Pancreas (tissue), 10 donors: ENCODE measurements at regions not wholly inside any gene's neighbourhood (a gene's known extent, or its start where the extent isn't known, plus 50 kb on each side); places are given as distances from the start of the nearest gene placed in this dataset.

Experiments
- ATAC-seq, 4 donors: fragments of 200-7000 bp; cut with Tn5 transposase; one replicate each; pipeline versions ENCODE4 v1.8.0 to v1.9.1; 2020; ENCODE audit warnings: mild to moderate bottlenecking in 4 of 4, moderate library complexity in 4 of 4
- DNase-seq, 6 donors: peaks; one replicate each; pipeline ENCODE4 v3.0.0-alpha.2; 2020
- FAIRE-seq: peaks from 2 replicates; lab custom pipeline; 2012; peaks lifted over from hg19 to GRCh38; lab: Jason Lieb, UNC
- H3K27ac ChIP-seq, 4 donors: fragments of 200-600 bp; sonication (generic); 1 replicate in 3 of 4; 2 replicates in 1 of 4; pipeline versions ENCODE4 v1.5.0 to v1.8.0; 2020
- H3K27me3 ChIP-seq, 4 donors: fragments of 200-600 bp; one replicate each; pipeline ENCODE4 v1.8.0; 2021
- H3K36me3 ChIP-seq, 3 donors: fragments of 200-600 bp; sonication (generic) in 1 of 3; one replicate each; pipeline versions ENCODE4 v1.5.0 to v1.8.0; 2020 to 2021
- H3K4me1 ChIP-seq, 3 donors: fragments of 200-600 bp; one replicate each; pipeline ENCODE4 v1.8.0; 2021
- H3K4me3 ChIP-seq, 4 donors: fragments of 200-600 bp; sonication (generic) in 2 of 4; one replicate each; pipeline versions ENCODE4 v1.5.0 to v1.8.0; 2020 to 2021
- H3K9me3 ChIP-seq, 4 donors: fragments of 200-600 bp; one replicate each; pipeline ENCODE4 v1.8.0; 2021
- CTCF ChIP-seq, 4 donors: fragments of 200-600 bp; sonication (generic) in 3 of 4; IDR thresholded peaks; one replicate each; pipeline versions ENCODE4 v1.5.0 to v1.8.0; 2021; ENCODE audit warnings: antibody characterized with exemption in 4 of 4
- WGBS, 2 donors: extraction: QIAGEN DNeasy Blood & Tissue Kit; methylation state at CpG; one replicate each; pipeline ENCODE4 v1.1.7; 2013; 5-methylcytosine and 5-hydroxymethylcytosine counted together
- intact Hi-C, 3 donors: fragments of 100-400 bp; cut with DNase I; formaldehyde crosslinking; loops; one replicate each; pipeline versions ENCODE4 v1.11.1 to v1.14.2; 2022
- donor health status: healthy with polysubstance abuse.
- donor health status: DM: no; HTN: no; CAD: no; lungs with moderate emphysema.
- donor health status: DM: no; HTN: no; CAD: no.
- donor health status: control.
- donor health status: control.
- donor health status: Bipolar disorder and iron deficiency.
- donor health status: DM: yes; HTN: yes; CAD: no.
- donor health status: DM: no; HTN: no; CAD: no.
- donor health status: DM: no; HTN: no; CAD: no.
- donor health status: DM: yes; HTN: yes; CAD: no.

- ATAC-seq, result no peak
- FAIRE-seq, result no peak
- H3K4me1 ChIP-seq, result no peaks in the 10 kb centered on the region
- no peak overlapping the region for H3K27ac ChIP-seq
- no peak for DNase-seq
- no peak for TF ChIP-seq CTCF (IDR thresholded peaks at IDR 0.05)
- H3K36me3 ChIP-seq, result no peaks in the 10 kb centered on the region
- H3K4me3 ChIP-seq, result no peak overlapping the region
- WGBS, 2 donors, result 50 to 70% methylated on average over 10 of the region's 10 CpGs
- no peaks in the 10 kb centered on the region for H3K27me3 ChIP-seq
- intact Hi-C loops, result no loop called here
- no peaks in the 10 kb centered on the region for H3K9me3 ChIP-seq
Observed at GRCh38 chr22:48340191-48340590, 1487.5 kb downstream of the BRD1 start.

GRCh38 chr22:48338793-48339705 is 1488.6 kb downstream of the BRD1 start:
- no peak for TF ChIP-seq CTCF (IDR thresholded peaks at IDR 0.05)
- no peak overlapping the region for H3K27ac ChIP-seq
- H3K9me3 ChIP-seq, result no peaks in the 10 kb centered on the region
- H3K36me3 ChIP-seq, result no peaks in the 10 kb centered on the region
- DNase-seq (no peak), FAIRE-seq (no peak), ATAC-seq (no peak)
- no peaks in the 10 kb centered on the region for H3K4me1 ChIP-seq
- 49 to 51% methylated on average over 18 to 20 of the region's 20 CpGs for WGBS, 2 donors
- intact Hi-C loops, result no loop called here
- no peaks in the 10 kb centered on the region for H3K27me3 ChIP-seq
- no peak overlapping the region for H3K4me3 ChIP-seq

DNA sequence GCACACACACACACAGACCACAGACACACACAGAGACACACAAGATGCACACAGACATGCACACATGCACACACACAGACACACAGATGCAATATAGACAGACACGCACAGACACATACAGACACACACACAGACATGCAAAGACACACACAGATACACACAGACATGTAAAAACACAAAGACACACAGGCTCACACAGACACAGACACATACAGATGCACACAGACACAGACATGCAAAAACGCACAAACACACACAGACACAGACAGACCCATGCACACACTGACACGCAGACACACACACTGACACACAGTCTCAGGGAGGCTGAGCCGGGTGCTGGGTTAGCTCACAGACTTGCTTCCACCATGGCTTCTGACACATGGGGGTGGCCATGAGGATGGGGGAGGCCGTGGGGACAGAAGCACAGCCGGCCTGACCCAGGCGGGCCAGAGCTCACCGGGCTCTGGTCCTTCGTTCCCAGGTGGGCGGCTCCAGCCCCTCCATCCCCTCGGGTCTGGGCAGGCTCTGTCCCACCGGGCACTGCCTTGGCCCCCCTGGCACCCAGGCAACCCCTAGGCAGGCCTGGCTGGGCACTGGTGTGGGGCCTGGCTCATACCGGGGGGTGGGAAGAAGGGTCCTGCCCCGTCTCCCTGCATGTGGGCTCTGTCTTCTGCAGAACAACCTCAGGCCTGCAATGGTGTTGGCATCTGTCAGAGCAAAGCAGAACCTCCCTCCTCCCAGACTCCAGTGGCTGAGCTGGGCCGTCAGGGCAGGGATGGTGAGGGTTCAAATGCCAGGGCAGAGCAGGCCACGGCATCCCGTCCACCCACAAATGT is 1489.5 kb downstream of the BRD1 start:
- intact Hi-C loops, result no loop called here
- Histone ChIP-seq H3K36me3 (no peaks in the 10 kb centered on the region), H3K9me3 (no peaks in the 10 kb centered on the region), H3K27me3 (no peaks in the 10 kb centered on the region), H3K4me3 (no peak overlapping the region), H3K27ac (no peak overlapping the region), H3K4me1 (no peaks in the 10 kb centered on the region)
- no peak for ATAC-seq
- no peak for FAIRE-seq
- no peak for TF ChIP-seq CTCF (IDR thresholded peaks at IDR 0.05)
- WGBS, 2 donors, result 55 to 57% methylated on average over 16 to 17 of the region's 17 CpGs
- DNase-seq, result no peak

GRCh38 chr22:48336339-48337060 is 1491.2 kb downstream of the BRD1 start:
- H3K27me3 ChIP-seq, result no peaks in the 10 kb centered on the region
- no peak for TF ChIP-seq CTCF (IDR thresholded peaks at IDR 0.05)
- H3K9me3 ChIP-seq, result no peaks in the 10 kb centered on the region
- DNase-seq (no peak), FAIRE-seq (no peak), ATAC-seq (no peak)
- no peak overlapping the region for H3K27ac ChIP-seq
- 49 to 67% methylated on average over 7 of the region's 7 CpGs for WGBS, 2 donors
- intact Hi-C loops, result no loop called here
- no peaks in the 10 kb centered on the region for H3K4me1 ChIP-seq
- no peak overlapping the region for H3K4me3 ChIP-seq
- H3K36me3 ChIP-seq, result no peaks in the 10 kb centered on the region
